Loucy (cell line): ENCODE measurements at regions not wholly inside any gene's neighbourhood (a gene's known extent, or its start where the extent isn't known, plus 50 kb on each side); places are given as distances from the start of the nearest gene placed in this dataset.

Experiments
- H2AFZ ChIP-seq: fragments of 200-600 bp; sonication (generic); 2 replicates; pipeline ENCODE4 v1.6.0; 2016; ENCODE audit warnings: antibody characterized with exemption, mild to moderate bottlenecking, low read length, moderate library complexity
- H3F3A ChIP-seq: fragments of 200-600 bp; 2 replicates; pipeline ENCODE4 v1.6.0; 2016; ENCODE audit warnings: antibody characterized with exemption, low read depth, mild to moderate bottlenecking
- H3K27me3 ChIP-seq: fragments of 200-600 bp; sonication (generic); 2 replicates; pipeline ENCODE4 v1.6.1; 2014; ENCODE audit warnings: low read length, mild to moderate bottlenecking; ENCODE audit not compliant: insufficient read depth, poor library complexity, severe bottlenecking
- H3K36me3 ChIP-seq: fragments of 200-600 bp; sonication (generic); 2 replicates; pipeline ENCODE4 v1.6.1; 2016; ENCODE audit warnings: low read length; ENCODE audit not compliant: insufficient read depth
- H3K4me1 ChIP-seq: fragments of 200-600 bp; sonication (generic); 2 replicates; pipeline ENCODE4 v1.5.1; 2014; ENCODE audit warnings: low read length, mild to moderate bottlenecking; ENCODE audit not compliant: insufficient read depth, poor library complexity, severe bottlenecking
- H3K4me2 ChIP-seq: fragments of 200-600 bp; sonication (generic); 2 replicates; pipeline ENCODE4 v1.6.0; 2014; ENCODE audit warnings: antibody characterized with exemption, low read length, low read depth, mild to moderate bottlenecking; ENCODE audit not compliant: poor library complexity, severe bottlenecking
- H3K4me3 ChIP-seq: fragments of 200-600 bp; sonication (generic); 2 replicates; pipeline ENCODE4 v1.5.1; 2014; ENCODE audit warnings: low read length, mild to moderate bottlenecking, mixed read lengths; ENCODE audit not compliant: poor library complexity, severe bottlenecking
- H3K79me2 ChIP-seq: fragments of 200-600 bp; sonication (generic); 2 replicates; pipeline ENCODE4 v1.6.1; 2014; ENCODE audit warnings: low read length; ENCODE audit not compliant: insufficient read depth
- H3K9ac ChIP-seq: fragments of 200-600 bp; sonication (generic); 2 replicates; pipeline ENCODE4 v1.6.0; 2014; ENCODE audit warnings: mild to moderate bottlenecking, low read depth, low read length, moderate library complexity; ENCODE audit not compliant: poor library complexity, severe bottlenecking
- H3K9me2 ChIP-seq: fragments of 200-600 bp; sonication (generic); replicated peaks from 2 replicates; pipeline ENCODE4 v1.6.1; 2016; ENCODE audit warnings: low read depth, low read length, mixed read lengths
- H3K9me3 ChIP-seq: fragments of 200-600 bp; sonication (generic); 2 replicates; pipeline ENCODE4 v1.6.1; 2014; ENCODE audit warnings: mild to moderate bottlenecking, antibody characterized with exemption, low read length, low read depth; ENCODE audit not compliant: insufficient read depth
- H4K20me1 ChIP-seq: fragments of 200-600 bp; sonication (generic); 2 replicates; pipeline ENCODE4 v1.6.0; 2014; ENCODE audit warnings: antibody characterized with exemption, low read length, mild to moderate bottlenecking; ENCODE audit not compliant: insufficient read depth, poor library complexity, severe bottlenecking
- CTCF ChIP-seq: fragments of 200-600 bp; sonication (generic); conservative IDR thresholded peaks from 2 replicates; pipeline ENCODE4 v1.5.1; 2014; ENCODE audit warnings: mild to moderate bottlenecking, antibody characterized with exemption, low read length
- EZH2phosphoT487 ChIP-seq: fragments of 200-600 bp; IDR thresholded peaks from 2 replicates; pipeline ENCODE4 v1.6.1; 2018; ENCODE audit warnings: antibody characterized with exemption, mild to moderate bottlenecking, moderate library complexity, borderline replicate concordance

DNA sequence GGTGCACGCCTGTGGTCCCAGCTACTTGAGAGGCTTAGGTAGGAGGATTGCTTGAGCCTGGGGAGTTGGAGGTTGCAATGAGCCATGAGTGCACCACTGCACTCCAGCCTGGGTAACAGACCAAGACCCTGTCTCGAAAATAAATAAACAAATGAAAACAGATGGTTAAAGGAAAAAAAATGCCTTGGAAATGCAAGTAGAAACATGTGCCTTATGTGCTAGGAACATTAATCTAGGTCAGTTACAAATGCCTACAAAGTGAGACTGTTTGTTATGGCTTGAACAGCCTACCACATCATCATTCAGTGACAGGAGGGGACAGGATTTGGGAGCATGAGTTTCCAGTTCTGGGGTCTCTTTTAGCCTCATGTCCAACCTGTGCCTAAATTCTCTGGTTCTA lies 52.4 kb upstream of the BCAT1 start:
- Histone ChIP-seq H2AFZ (0 out of 2 replicates have a peak overlapping the region, but pooled peaks have one; percentile 13), H3K4me3 (no peak overlapping the region), H3K9me2 (no peaks in the 10 kb centered on the region), H3F3A (0 out of 2 replicates have a peak, but pooled peaks cover 3% of the 10 kb centered on the region), H3K4me2 (no peak overlapping the region), H4K20me1 (no peaks in the 10 kb centered on the region), H3K4me1 (peaks cover 14% of the 10 kb centered on the region), H3K9me3 (no peaks in the 10 kb centered on the region), H3K27me3 (no peaks in the 10 kb centered on the region), H3K36me3 (no peaks in the 10 kb centered on the region), H3K9ac (no peak overlapping the region), H3K79me2 (no peaks in the 10 kb centered on the region)
- no peak for TF ChIP-seq EZH2phosphoT487
- TF ChIP-seq CTCF, result no peak
